Choroid plexus epithelial cell (primary cell): ENCODE measurements at regions not wholly inside any gene's neighbourhood (a gene's known extent, or its start where the extent isn't known, plus 50 kb on each side); places are given as distances from the start of the nearest gene placed in this dataset.

Experiments used
- DNase-seq: peaks from one replicate; pipeline ENCODE4 v3.0.0-alpha.2; 2010; ENCODE audit warnings: low read depth
- H3K4me3 ChIP-seq: 2 replicates; pipeline ENCODE4 v1.5.1; 2011; ENCODE audit warnings: low read depth, mild to moderate bottlenecking, control low read depth, low read length, moderate library complexity
- CTCF ChIP-seq: conservative IDR thresholded peaks from 2 replicates; pipeline ENCODE4 v1.5.1; 2011; ENCODE audit warnings: low read depth, mild to moderate bottlenecking, control low read depth, inconsistent platforms, low read length, moderate library complexity

- no peak for TF ChIP-seq CTCF
- H3K4me3 ChIP-seq: no peak overlapping the region
- DNase-seq: no peak
Observed at GRCh38 chr4:29970626-29971025, 749.5 kb upstream of the PCDH7 start.

GRCh38 chr4:29972121-29972520 is 748.0 kb upstream of the PCDH7 start:
- no peak for TF ChIP-seq CTCF
- no peak for DNase-seq
- H3K4me3 ChIP-seq: no peak overlapping the region

- no peak for TF ChIP-seq CTCF
- H3K4me3 ChIP-seq: no peak overlapping the region
- DNase-seq: no peak
Observed at GRCh38 chr4:29983890-29984289, 736.3 kb upstream of the PCDH7 start.

GRCh38 chr4:30001628-30002027 is 718.5 kb upstream of the PCDH7 start:
- TF ChIP-seq CTCF: no peak
- H3K4me3 ChIP-seq: no peak overlapping the region
- DNase-seq: no peak

- H3K4me3 ChIP-seq: no peak overlapping the region
- TF ChIP-seq CTCF: no peak
- no peak for DNase-seq
Observed at GRCh38 chr4:30002341-30002740, 717.8 kb upstream of the PCDH7 start.

- no peak for DNase-seq
- H3K4me3 ChIP-seq: no peak overlapping the region
- no peak for TF ChIP-seq CTCF
Observed at GRCh38 chr4:30005995-30006394, 714.2 kb upstream of the PCDH7 start.

GRCh38 chr4:30024526-30024925 is 695.6 kb upstream of the PCDH7 start:
- no peak for TF ChIP-seq CTCF
- DNase-seq: no peak
- H3K4me3 ChIP-seq: no peak overlapping the region
